Stomach smooth muscle (tissue), 2 donors: ENCODE measurements at regions not wholly inside any gene's neighbourhood (a gene's known extent, or its start where the extent isn't known, plus 50 kb on each side); places are given as distances from the start of the nearest gene placed in this dataset.

ENCODE experiments used
- H3K27ac ChIP-seq: one replicate; pipeline ENCODE4 v1.7.0; 2013; ENCODE audit warnings: mild to moderate bottlenecking, low read length, inconsistent platforms
- H3K27me3 ChIP-seq, 2 donors: one replicate each; pipeline ENCODE4 v1.7.0; 2013; ENCODE audit warnings: low read length in 2 of 2; ENCODE audit not compliant: insufficient read depth in 2 of 2, control insufficient read depth in 1 of 2
- H3K36me3 ChIP-seq, 2 donors: one replicate each; pipeline ENCODE4 v1.7.0; 2013; ENCODE audit warnings: low read length in 2 of 2; ENCODE audit not compliant: control insufficient read depth in 2 of 2, insufficient read depth in 2 of 2
- H3K4me1 ChIP-seq: one replicate; pipeline ENCODE4 v1.7.0; 2013; ENCODE audit warnings: low read length; ENCODE audit not compliant: control insufficient read depth, insufficient read depth
- H3K4me3 ChIP-seq, 2 donors: one replicate each; pipeline ENCODE4 v1.7.0; 2013; ENCODE audit warnings: low read length in 2 of 2
- H3K9ac ChIP-seq, 2 donors: one replicate each; pipeline ENCODE4 v1.7.0; 2013; ENCODE audit warnings: low read length in 2 of 2, mild to moderate bottlenecking in 1 of 2
- H3K9me3 ChIP-seq, 2 donors: one replicate each; pipeline ENCODE4 v1.7.0; 2013; ENCODE audit warnings: low read length in 2 of 2; ENCODE audit not compliant: control insufficient read depth in 2 of 2
- donor health status: healthy.
- donor health status: Pancreatic carcinoma.

GRCh38 chr11:103749158-103749557, 287.3 kb upstream of the DDI1 start:
- Histone ChIP-seq H3K9ac (no peak overlapping the region), H3K9me3 (no peaks in the 10 kb centered on the region), H3K27me3 (no peaks in the 10 kb centered on the region), H3K4me1 (no peaks in the 10 kb centered on the region), H3K4me3 (no peak overlapping the region), H3K36me3 (no peaks in the 10 kb centered on the region), H3K27ac (no peak overlapping the region)

- no peak overlapping the region for H3K27ac ChIP-seq
- H3K4me3 ChIP-seq: no peak overlapping the region
- H3K36me3 ChIP-seq: no peaks in the 10 kb centered on the region
- no peaks in the 10 kb centered on the region for H3K4me1 ChIP-seq
- no peaks in the 10 kb centered on the region for H3K9me3 ChIP-seq
- H3K9ac ChIP-seq: no peak overlapping the region
- no peaks in the 10 kb centered on the region for H3K27me3 ChIP-seq
These were observed 267.6 kb upstream of the DDI1 start for GRCh38 chr11:103768816-103769215.

- H3K36me3 ChIP-seq: no peaks in the 10 kb centered on the region
- H3K27me3 ChIP-seq: no peaks in the 10 kb centered on the region
- no peak overlapping the region for H3K27ac ChIP-seq
- H3K9ac ChIP-seq: no peak overlapping the region
- H3K9me3 ChIP-seq: no peaks in the 10 kb centered on the region
- no peak overlapping the region for H3K4me3 ChIP-seq
- no peaks in the 10 kb centered on the region for H3K4me1 ChIP-seq
These were observed 263.4 kb upstream of the DDI1 start for GRCh38 chr11:103773059-103773458.

GRCh38 chr11:103773537-103773936, 262.9 kb upstream of the DDI1 start:
- no peaks in the 10 kb centered on the region for H3K27me3 ChIP-seq
- no peaks in the 10 kb centered on the region for H3K9me3 ChIP-seq
- H3K27ac ChIP-seq: no peak overlapping the region
- H3K9ac ChIP-seq: no peak overlapping the region
- H3K36me3 ChIP-seq: no peaks in the 10 kb centered on the region
- no peak overlapping the region for H3K4me3 ChIP-seq
- no peaks in the 10 kb centered on the region for H3K4me1 ChIP-seq

GRCh38 chr11:103779054-103779453, 257.4 kb upstream of the DDI1 start:
- no peaks in the 10 kb centered on the region for H3K4me1 ChIP-seq
- H3K9me3 ChIP-seq: no peaks in the 10 kb centered on the region
- no peak overlapping the region for H3K4me3 ChIP-seq
- no peak overlapping the region for H3K27ac ChIP-seq
- no peaks in the 10 kb centered on the region for H3K27me3 ChIP-seq
- no peak overlapping the region for H3K9ac ChIP-seq
- H3K36me3 ChIP-seq: no peaks in the 10 kb centered on the region

GRCh38 chr11:103789952-103790351, 246.5 kb upstream of the DDI1 start:
- Histone ChIP-seq H3K27me3 (no peaks in the 10 kb centered on the region), H3K27ac (no peak overlapping the region), H3K4me3 (no peak overlapping the region), H3K36me3 (no peaks in the 10 kb centered on the region), H3K9me3 (no peaks in the 10 kb centered on the region), H3K4me1 (no peaks in the 10 kb centered on the region), H3K9ac (no peak overlapping the region)

GRCh38 chr11:103792981-103793468, 243.4 kb upstream of the DDI1 start:
- no peak overlapping the region for H3K9ac ChIP-seq
- no peaks in the 10 kb centered on the region for H3K4me1 ChIP-seq
- no peaks in the 10 kb centered on the region for H3K36me3 ChIP-seq
- no peaks in the 10 kb centered on the region for H3K9me3 ChIP-seq
- H3K27ac ChIP-seq: no peak overlapping the region
- H3K27me3 ChIP-seq: no peaks in the 10 kb centered on the region
- H3K4me3 ChIP-seq: no peak overlapping the region

GRCh38 chr11:103794262-103794661, 242.2 kb upstream of the DDI1 start:
- Histone ChIP-seq H3K9ac (no peak overlapping the region), H3K36me3 (no peaks in the 10 kb centered on the region), H3K4me1 (no peaks in the 10 kb centered on the region), H3K9me3 (no peaks in the 10 kb centered on the region), H3K27me3 (no peaks in the 10 kb centered on the region), H3K4me3 (no peak overlapping the region), H3K27ac (no peak overlapping the region)

GRCh38 chr11:103798026-103798425, 238.4 kb upstream of the DDI1 start:
- Histone ChIP-seq H3K4me1 (no peaks in the 10 kb centered on the region), H3K9me3 (no peaks in the 10 kb centered on the region), H3K36me3 (no peaks in the 10 kb centered on the region), H3K9ac (no peak overlapping the region), H3K27ac (no peak overlapping the region), H3K27me3 (no peaks in the 10 kb centered on the region), H3K4me3 (no peak overlapping the region)

GRCh38 chr11:103798446-103798845, 238.0 kb upstream of the DDI1 start:
- no peak overlapping the region for H3K9ac ChIP-seq
- no peaks in the 10 kb centered on the region for H3K27me3 ChIP-seq
- H3K9me3 ChIP-seq: no peaks in the 10 kb centered on the region
- H3K4me3 ChIP-seq: no peak overlapping the region
- H3K27ac ChIP-seq: no peak overlapping the region
- H3K36me3 ChIP-seq: no peaks in the 10 kb centered on the region
- no peaks in the 10 kb centered on the region for H3K4me1 ChIP-seq

GRCh38 chr11:103800406-103801114, 235.9 kb upstream of the DDI1 start:
- H3K4me1 ChIP-seq: no peaks in the 10 kb centered on the region
- no peaks in the 10 kb centered on the region for H3K36me3 ChIP-seq
- no peak overlapping the region for H3K4me3 ChIP-seq
- H3K9ac ChIP-seq: no peak overlapping the region
- H3K27ac ChIP-seq: peak overlapping the region; percentile 3
- no peaks in the 10 kb centered on the region for H3K9me3 ChIP-seq
- H3K27me3 ChIP-seq: no peaks in the 10 kb centered on the region
